ENCODE measurements at regions not wholly inside any gene's neighbourhood (a gene's known extent, or its start where the extent isn't known, plus 50 kb on each side); places are given as distances from the start of the nearest gene placed in this dataset.

- CTCF ChIA-PET = interaction anchor here (0.6 to 1.0 kb wide), 3 partner anchors 254 to 602 kb away, joined by 3 read pairs; partner anchors contain the start of gene UCHL5
- POLR2A ChIA-PET = interaction anchor here (0.9 kb wide), 1 partner anchor 36 kb away, joined by 3 read pairs; no protein-coding TSS in a partner anchor
- Mint-ChIP-seq H3K27me3 (ENCODE audit: insufficient read depth, unreplicated experiment) (no peaks in the 10 kb centered on the region), H3K36me3 (ENCODE audit: insufficient read depth, unreplicated experiment) (no peaks in the 10 kb centered on the region), H3K27ac (ENCODE audit: low read depth, unreplicated experiment) (no peak overlapping the region), H3K9me3 (ENCODE audit: unreplicated experiment) (no peaks in the 10 kb centered on the region), H3K4me3 (ENCODE audit: unreplicated experiment) (no peak overlapping the region), H3K4me1 (ENCODE audit: insufficient read depth, unreplicated experiment) (no peaks in the 10 kb centered on the region)
- no peak for TF ChIP-seq CTCF (IDR thresholded peaks at IDR 0.05; ENCODE audit: unreplicated experiment)
- DNase-seq (ENCODE audit: unreplicated experiment) = no peak
- intact Hi-C loops (cut with micrococcal nuclease) = no loop called here
- BruUV-seq (replicated peaks) = no TSS peak
Observed at GRCh38 chr1:192730198-192730597, 78.6 kb upstream of the RGS2 start.

DNA sequence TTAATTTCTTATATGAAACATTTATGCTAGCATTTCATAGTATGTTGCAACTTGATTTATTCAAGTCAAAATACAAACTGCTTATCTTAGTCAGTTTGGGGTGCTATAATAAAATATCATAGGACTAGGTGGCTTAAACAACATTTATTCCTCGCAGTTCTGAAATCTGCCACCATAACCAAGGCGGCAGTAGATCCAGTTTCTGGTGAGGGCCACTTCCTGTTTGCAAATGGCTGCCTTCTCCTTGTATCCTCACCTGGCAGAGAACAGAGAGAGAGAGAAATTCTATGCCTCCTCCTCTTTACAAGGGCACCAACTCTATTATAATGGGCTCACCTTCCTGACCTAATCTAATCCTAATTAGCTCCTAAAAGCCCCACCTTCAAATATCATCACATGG is 76.1 kb upstream of the RGS2 start:
- intact Hi-C loops (cut with micrococcal nuclease) = no loop called here
- H3K36me3 Mint-ChIP-seq (ENCODE audit: insufficient read depth, unreplicated experiment) = no peaks in the 10 kb centered on the region
- no peaks in the 10 kb centered on the region for H3K27me3 Mint-ChIP-seq (ENCODE audit: insufficient read depth, unreplicated experiment)
- ChIA-PET POLR2A (no interaction called here), CTCF (interaction anchor here (1.4 kb wide), 1 partner anchor 12 kb away, joined by 3 read pairs; no protein-coding TSS in a partner anchor)
- BruUV-seq (replicated peaks) = no TSS peak
- no peaks in the 10 kb centered on the region for H3K9me3 Mint-ChIP-seq (ENCODE audit: unreplicated experiment)
- no peak overlapping the region for H3K4me3 Mint-ChIP-seq (ENCODE audit: unreplicated experiment)
- H3K4me1 Mint-ChIP-seq (ENCODE audit: insufficient read depth, unreplicated experiment) = no peaks in the 10 kb centered on the region
- peak; percentile 19 for DNase-seq (ENCODE audit: unreplicated experiment)
- no peak overlapping the region for H3K27ac Mint-ChIP-seq (ENCODE audit: low read depth, unreplicated experiment)
- peak; percentile 8 for TF ChIP-seq CTCF (IDR thresholded peaks at IDR 0.05; ENCODE audit: unreplicated experiment)

- ChIA-PET CTCF (interaction anchor here (1.4 kb wide), 1 partner anchor 9 kb away, joined by 4 read pairs; no protein-coding TSS in a partner anchor), POLR2A (no interaction called here)
- H3K4me1 Mint-ChIP-seq (ENCODE audit: insufficient read depth, unreplicated experiment) = no peaks in the 10 kb centered on the region
- BruUV-seq (replicated peaks) = no TSS peak
- H3K4me3 Mint-ChIP-seq (ENCODE audit: unreplicated experiment) = no peak overlapping the region
- no peaks in the 10 kb centered on the region for H3K27me3 Mint-ChIP-seq (ENCODE audit: insufficient read depth, unreplicated experiment)
- H3K9me3 Mint-ChIP-seq (ENCODE audit: unreplicated experiment) = no peaks in the 10 kb centered on the region
- intact Hi-C loops (cut with micrococcal nuclease) = no loop called here
- TF ChIP-seq CTCF (IDR thresholded peaks at IDR 0.05; ENCODE audit: unreplicated experiment) = no peak
- H3K27ac Mint-ChIP-seq (ENCODE audit: low read depth, unreplicated experiment) = no peak overlapping the region
- no peak for DNase-seq (ENCODE audit: unreplicated experiment)
- no peaks in the 10 kb centered on the region for H3K36me3 Mint-ChIP-seq (ENCODE audit: insufficient read depth, unreplicated experiment)
Observed at GRCh38 chr1:192735298-192735915, 73.4 kb upstream of the RGS2 start.

GRCh38 chr1:192737306-192737705 is 71.5 kb upstream of the RGS2 start:
- no TSS peak for BruUV-seq (replicated peaks)
- ChIA-PET CTCF (interaction anchor here (1.5 kb wide), 1 partner anchor 8 kb away, joined by 3 read pairs; no protein-coding TSS in a partner anchor), POLR2A (interaction anchor here (0.5 kb wide), 1 partner anchor 384 kb away, joined by 3 read pairs; the partner anchor contains the start of gene CDC73)
- no peaks in the 10 kb centered on the region for H3K36me3 Mint-ChIP-seq (ENCODE audit: insufficient read depth, unreplicated experiment)
- H3K4me3 Mint-ChIP-seq (ENCODE audit: unreplicated experiment) = no peak overlapping the region
- intact Hi-C loops (cut with micrococcal nuclease) = no loop called here
- TF ChIP-seq CTCF (IDR thresholded peaks at IDR 0.05; ENCODE audit: unreplicated experiment) = no peak
- no peak overlapping the region for H3K27ac Mint-ChIP-seq (ENCODE audit: low read depth, unreplicated experiment)
- no peaks in the 10 kb centered on the region for H3K4me1 Mint-ChIP-seq (ENCODE audit: insufficient read depth, unreplicated experiment)
- H3K27me3 Mint-ChIP-seq (ENCODE audit: insufficient read depth, unreplicated experiment) = no peaks in the 10 kb centered on the region
- peaks cover 13% of the 10 kb centered on the region for H3K9me3 Mint-ChIP-seq (ENCODE audit: unreplicated experiment)
- no peak for DNase-seq (ENCODE audit: unreplicated experiment)
